ENCODE measurements at regions not wholly inside any gene's neighbourhood (a gene's known extent, or its start where the extent isn't known, plus 50 kb on each side); places are given as distances from the start of the nearest gene placed in this dataset.

DNA sequence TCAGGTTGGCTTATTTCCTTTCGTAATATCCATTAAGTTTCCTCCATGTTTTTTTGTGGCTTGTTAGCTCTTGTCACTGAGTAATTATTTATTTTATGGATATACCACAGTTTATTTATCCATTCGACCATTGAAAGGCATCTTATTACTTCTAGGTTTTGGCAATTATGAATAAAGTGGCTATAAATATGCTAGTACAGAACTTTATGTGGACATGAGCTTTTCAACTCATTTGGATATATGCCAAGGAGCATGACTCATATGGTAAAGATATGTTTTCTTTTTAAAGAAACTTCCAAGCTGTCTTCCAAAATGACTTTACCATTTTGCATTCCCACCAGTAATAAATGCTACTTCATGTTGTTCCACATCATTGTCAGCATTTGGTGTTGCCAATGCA, 803.6 kb downstream of the GLUD2 start:
- no peak overlapping the region for H3K27ac ChIP-seq
- TF ChIP-seq, protein P1, sequence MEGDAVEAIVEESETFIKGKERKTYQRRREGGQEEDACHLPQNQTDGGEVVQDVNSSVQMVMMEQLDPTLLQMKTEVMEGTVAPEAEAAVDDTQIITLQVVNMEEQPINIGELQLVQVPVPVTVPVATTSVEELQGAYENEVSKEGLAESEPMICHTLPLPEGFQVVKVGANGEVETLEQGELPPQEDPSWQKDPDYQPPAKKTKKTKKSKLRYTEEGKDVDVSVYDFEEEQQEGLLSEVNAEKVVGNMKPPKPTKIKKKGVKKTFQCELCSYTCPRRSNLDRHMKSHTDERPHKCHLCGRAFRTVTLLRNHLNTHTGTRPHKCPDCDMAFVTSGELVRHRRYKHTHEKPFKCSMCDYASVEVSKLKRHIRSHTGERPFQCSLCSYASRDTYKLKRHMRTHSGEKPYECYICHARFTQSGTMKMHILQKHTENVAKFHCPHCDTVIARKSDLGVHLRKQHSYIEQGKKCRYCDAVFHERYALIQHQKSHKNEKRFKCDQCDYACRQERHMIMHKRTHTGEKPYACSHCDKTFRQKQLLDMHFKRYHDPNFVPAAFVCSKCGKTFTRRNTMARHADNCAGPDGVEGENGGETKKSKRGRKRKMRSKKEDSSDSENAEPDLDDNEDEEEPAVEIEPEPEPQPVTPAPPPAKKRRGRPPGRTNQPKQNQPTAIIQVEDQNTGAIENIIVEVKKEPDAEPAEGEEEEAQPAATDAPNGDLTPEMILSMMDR (conservative IDR thresholded peaks at IDR 0.05): no peak

DNA sequence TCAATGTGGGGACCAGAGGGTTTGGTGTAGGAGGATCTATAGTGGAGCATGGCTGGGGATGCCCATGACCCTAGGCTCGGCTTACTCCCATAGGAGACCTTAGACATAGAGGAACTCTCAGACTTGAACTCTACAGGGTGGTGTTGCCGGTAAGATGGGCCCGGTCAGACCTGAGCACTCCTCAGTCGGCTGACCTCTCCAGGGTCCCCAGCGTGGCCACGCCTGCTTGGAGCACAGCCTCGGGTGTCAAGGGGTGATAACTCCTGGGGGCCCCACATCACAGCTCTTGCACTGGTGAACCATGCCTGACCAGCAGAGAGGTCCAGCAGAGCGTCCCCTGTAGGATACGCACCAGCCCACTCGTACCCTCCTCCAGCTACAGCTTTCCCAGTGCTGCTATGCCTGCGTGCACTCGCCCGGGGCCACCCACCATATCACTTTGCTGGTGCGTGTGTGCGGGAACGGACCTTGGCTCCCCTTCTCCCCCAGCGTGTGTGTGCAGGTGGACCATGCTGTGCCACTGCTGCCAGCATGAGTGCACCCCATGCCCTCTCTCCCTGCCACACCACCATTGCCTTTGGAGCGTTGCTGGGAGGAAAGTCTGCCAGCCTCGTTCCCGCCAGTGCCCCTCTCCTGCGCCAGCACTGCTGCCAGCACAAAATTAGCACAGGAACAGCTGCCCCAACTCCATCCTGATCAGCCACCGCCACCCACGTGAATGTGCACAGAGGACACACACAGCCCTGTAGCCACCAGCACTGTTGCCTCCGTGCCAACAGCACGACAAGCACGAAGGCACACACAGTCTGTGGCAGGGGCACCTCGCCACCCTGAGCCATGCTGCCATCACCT, 806.6 kb downstream of the GLUD2 start:
- TF ChIP-seq, protein P1 (conservative IDR thresholded peaks at IDR 0.05): no peak
- no peak overlapping the region for H3K27ac ChIP-seq

DNA sequence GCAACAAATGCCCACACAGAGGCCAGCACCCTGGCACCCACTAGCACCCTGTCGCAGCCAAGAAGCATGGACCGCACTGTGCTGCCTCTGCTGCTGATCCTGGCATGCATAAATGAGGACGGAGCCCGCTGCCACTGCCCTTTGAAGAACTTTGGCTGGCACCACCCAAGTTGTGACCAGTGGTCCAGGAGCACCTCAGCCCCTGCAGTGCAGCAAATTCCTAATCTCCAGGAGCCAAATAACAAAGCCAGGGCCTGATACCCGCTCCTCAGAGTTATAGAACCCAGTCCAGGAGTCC, 807.2 kb downstream of the GLUD2 start:
- H3K27ac ChIP-seq: no peak overlapping the region
- TF ChIP-seq, protein P1 (conservative IDR thresholded peaks at IDR 0.05): no peak

DNA sequence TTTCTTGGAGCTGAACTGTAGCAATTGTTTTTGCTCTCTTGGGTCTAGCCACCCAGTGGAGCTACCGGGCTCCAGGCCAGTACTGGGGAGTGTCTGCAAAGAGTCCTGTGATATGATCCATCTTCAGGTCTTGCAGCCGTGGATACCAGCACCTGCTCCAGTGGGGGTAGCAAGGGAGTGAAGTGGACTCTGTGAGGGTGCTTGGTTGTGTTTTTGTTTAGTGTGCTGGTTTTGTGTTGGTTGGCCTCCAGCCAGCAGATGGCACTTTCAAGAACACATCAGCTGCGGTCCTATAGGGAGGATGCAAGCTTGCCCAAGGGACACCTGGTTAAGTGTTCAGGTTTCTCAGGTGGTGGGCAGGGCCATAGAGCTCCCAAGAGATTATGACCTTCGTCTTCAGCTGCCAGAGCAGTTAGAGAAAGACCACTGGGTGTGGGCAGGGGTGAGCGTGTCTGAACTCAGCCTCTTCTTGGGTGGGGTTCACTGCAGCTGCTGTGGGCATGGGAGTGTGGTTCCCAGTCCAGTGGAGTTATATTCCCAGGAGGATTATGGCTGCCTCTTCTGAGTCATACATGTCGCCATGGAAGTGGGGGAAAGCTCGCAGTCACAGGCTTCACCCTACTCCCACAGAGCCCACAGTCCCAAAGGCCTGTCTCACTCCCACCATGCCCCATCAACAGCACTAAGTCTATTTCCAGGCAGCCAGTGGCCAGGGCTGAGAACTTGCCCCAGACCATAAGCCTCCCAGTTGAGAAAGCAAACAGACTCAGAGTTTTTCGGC, 811.6 kb downstream of the GLUD2 start:
- TF ChIP-seq, protein P1 (conservative IDR thresholded peaks at IDR 0.05): no peak
- no peak overlapping the region for H3K27ac ChIP-seq

DNA sequence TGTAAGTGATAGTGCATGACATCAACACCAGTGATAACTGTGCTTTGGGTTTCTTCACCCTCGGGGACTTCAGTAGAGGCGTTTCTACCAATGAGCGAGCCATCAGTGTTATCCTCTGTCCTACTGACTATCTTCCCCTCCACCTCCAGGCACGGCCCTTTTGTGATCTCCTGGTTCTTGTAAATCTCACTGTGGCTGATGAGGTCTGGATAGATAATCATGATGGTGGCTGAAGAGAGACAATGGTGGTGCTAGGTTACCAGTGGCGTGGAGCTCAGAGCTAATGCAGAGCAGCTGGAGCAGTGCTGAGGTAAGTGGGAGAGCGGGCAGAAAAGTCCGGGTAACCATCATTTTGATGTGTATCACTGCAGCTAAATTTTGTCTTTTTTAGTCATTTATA, 816.6 kb downstream of the GLUD2 start:
- TF ChIP-seq, protein P1 (conservative IDR thresholded peaks at IDR 0.05): no peak
- H3K27ac ChIP-seq: no peak overlapping the region

DNA sequence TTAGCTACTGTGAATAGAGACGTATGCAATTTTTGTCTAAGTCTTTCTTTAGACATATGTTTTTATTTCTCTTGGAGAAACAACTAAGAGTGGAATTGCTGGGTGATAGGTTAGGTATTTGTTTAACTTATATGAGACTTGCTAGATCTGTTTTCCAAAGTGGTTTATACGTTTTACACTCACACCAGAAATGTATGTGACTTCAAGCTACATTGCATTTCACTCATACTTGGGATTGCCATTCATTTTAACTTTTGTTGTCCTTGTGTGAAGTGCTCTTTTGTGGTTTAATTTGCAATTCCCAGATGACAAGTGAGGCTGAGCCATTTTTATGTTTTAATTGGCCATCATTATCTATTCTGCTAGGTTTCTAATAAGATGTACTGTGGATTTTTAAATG, 817.2 kb downstream of the GLUD2 start:
- no peak overlapping the region for H3K27ac ChIP-seq
- TF ChIP-seq, protein P1 (conservative IDR thresholded peaks at IDR 0.05): no peak

DNA sequence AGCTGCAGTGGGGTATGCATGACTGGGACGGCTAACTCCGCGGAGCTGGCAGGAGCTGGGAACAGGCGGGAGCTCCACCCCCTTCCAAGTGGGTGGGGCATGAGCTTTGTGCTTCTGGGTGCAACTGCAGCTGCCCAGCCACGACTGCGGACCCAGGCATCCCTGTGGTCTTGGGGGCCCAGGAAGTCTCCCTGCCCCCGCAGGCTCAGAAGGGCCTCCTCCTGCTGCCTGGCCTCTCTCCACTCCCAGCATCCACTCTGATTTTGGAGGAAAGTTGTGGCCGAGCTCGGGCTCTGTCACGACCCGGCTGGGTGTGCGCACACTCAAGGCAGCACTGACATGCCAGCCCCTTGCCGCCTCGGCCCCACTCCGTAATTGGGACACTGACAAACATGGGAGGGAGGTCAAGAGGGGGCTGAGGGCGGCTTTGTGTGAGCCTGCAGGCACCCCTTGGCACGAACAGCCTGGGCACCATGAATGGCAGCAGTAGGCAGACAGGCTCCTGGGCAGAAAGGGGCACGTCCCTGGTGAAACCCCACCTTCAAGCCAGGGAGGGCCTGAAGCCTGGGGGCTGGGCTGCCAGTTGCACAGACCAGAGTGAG, 822.6 kb downstream of the GLUD2 start:
- H3K27ac ChIP-seq: no peak overlapping the region

More for the DNA sequence above, 822.6 kb downstream of the GLUD2 start:
- TF ChIP-seq, protein P1 (conservative IDR thresholded peaks at IDR 0.05): no peak
